ENCODE measurements at regions not wholly inside any gene's neighbourhood (a gene's known extent, or its start where the extent isn't known, plus 50 kb on each side); places are given as distances from the start of the nearest gene placed in this dataset.

GRCh38 chr18:37662099-37662498 is 96.5 kb upstream of the CELF4 start:
- TF ChIP-seq, protein P1, sequence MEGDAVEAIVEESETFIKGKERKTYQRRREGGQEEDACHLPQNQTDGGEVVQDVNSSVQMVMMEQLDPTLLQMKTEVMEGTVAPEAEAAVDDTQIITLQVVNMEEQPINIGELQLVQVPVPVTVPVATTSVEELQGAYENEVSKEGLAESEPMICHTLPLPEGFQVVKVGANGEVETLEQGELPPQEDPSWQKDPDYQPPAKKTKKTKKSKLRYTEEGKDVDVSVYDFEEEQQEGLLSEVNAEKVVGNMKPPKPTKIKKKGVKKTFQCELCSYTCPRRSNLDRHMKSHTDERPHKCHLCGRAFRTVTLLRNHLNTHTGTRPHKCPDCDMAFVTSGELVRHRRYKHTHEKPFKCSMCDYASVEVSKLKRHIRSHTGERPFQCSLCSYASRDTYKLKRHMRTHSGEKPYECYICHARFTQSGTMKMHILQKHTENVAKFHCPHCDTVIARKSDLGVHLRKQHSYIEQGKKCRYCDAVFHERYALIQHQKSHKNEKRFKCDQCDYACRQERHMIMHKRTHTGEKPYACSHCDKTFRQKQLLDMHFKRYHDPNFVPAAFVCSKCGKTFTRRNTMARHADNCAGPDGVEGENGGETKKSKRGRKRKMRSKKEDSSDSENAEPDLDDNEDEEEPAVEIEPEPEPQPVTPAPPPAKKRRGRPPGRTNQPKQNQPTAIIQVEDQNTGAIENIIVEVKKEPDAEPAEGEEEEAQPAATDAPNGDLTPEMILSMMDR (IDR thresholded peaks at IDR 0.05), result no peak
- TF ChIP-seq EP300 (IDR thresholded peaks at IDR 0.05), result no peak
- TF ChIP-seq POLR2A (IDR thresholded peaks at IDR 0.05), result no peak

All from ovary (tissue), 3 donors.